Astrocyte (in vitro differentiated cells and primary cell): ENCODE measurements at regions not wholly inside any gene's neighbourhood (a gene's known extent, or its start where the extent isn't known, plus 50 kb on each side); places are given as distances from the start of the nearest gene placed in this dataset.
A peak's percentile ranks its signal among the peaks of the same experiment; 100 is the strongest.

ENCODE experiments used
- DNase-seq: peaks from one replicate; pipeline ENCODE4 v3.0.0-alpha.2; 2010; ENCODE audit warnings: low read depth
- FAIRE-seq: peaks from 2 replicates; lab custom pipeline; 2011; peaks lifted over from hg19 to GRCh38; lab: Jason Lieb, UNC
- H2AFZ ChIP-seq: 2 replicates; pipeline ENCODE4 v1.6.0; 2012; ENCODE audit warnings: low read depth, low read length, inconsistent platforms
- H3K27ac ChIP-seq: 2 replicates; pipeline ENCODE4 v1.5.1; 2011; ENCODE audit warnings: low read depth, low read length, inconsistent platforms
- H3K27me3 ChIP-seq: 2 replicates; pipeline ENCODE4 v1.6.0; 2011; ENCODE audit warnings: low read length, inconsistent platforms; ENCODE audit not compliant: insufficient read depth
- H3K36me3 ChIP-seq: 2 replicates; pipeline ENCODE4 v1.5.1; 2011; ENCODE audit warnings: low read length, inconsistent platforms; ENCODE audit not compliant: insufficient read depth
- H3K4me1 ChIP-seq: 2 replicates; pipeline ENCODE4 v1.5.1; 2011; ENCODE audit warnings: low read length, inconsistent platforms; ENCODE audit not compliant: insufficient read depth
- H3K4me2 ChIP-seq: 2 replicates; pipeline ENCODE4 v1.6.0; 2012; ENCODE audit warnings: low read length, inconsistent platforms
- H3K4me3 ChIP-seq: 2 replicates; pipeline ENCODE4 v1.5.1; 2011; ENCODE audit warnings: low read depth, mild to moderate bottlenecking, low read length, inconsistent platforms; ENCODE audit not compliant: insufficient read depth
- H3K79me2 ChIP-seq: 2 replicates; pipeline ENCODE4 v1.6.0; 2012; ENCODE audit warnings: mild to moderate bottlenecking, low read length, inconsistent platforms; ENCODE audit not compliant: insufficient read depth
- H3K9ac ChIP-seq: 2 replicates; pipeline ENCODE4 v1.6.0; 2012; ENCODE audit warnings: mild to moderate bottlenecking, low read length, inconsistent platforms
- H3K9me3 ChIP-seq: 2 replicates; pipeline ENCODE4 v1.5.1; 2012; ENCODE audit warnings: low read depth, mild to moderate bottlenecking, low read length, inconsistent platforms; ENCODE audit not compliant: insufficient read depth
- H4K20me1 ChIP-seq: 2 replicates; pipeline ENCODE4 v1.6.0; 2012; ENCODE audit warnings: low read length, inconsistent platforms; ENCODE audit not compliant: insufficient read depth
- H3K27ac Mint-ChIP-seq: one replicate; pipeline ENCODE4 v1.8.0; 2021; ENCODE audit warnings: mild to moderate bottlenecking, mixed read lengths; ENCODE audit not compliant: unreplicated experiment
- H3K27me3 Mint-ChIP-seq: one replicate; pipeline ENCODE4 v1.8.0; 2021; ENCODE audit warnings: low read depth, mixed read lengths; ENCODE audit not compliant: unreplicated experiment
- H3K36me3 Mint-ChIP-seq: one replicate; pipeline ENCODE4 v1.8.0; 2021; ENCODE audit warnings: low read depth, mixed read lengths; ENCODE audit not compliant: unreplicated experiment
- H3K4me1 Mint-ChIP-seq: one replicate; pipeline ENCODE4 v1.8.0; 2021; ENCODE audit warnings: low read depth, mixed read lengths; ENCODE audit not compliant: unreplicated experiment
- H3K4me3 Mint-ChIP-seq: one replicate; pipeline ENCODE4 v1.8.0; 2021; ENCODE audit warnings: mild to moderate bottlenecking, moderate library complexity, mixed read lengths; ENCODE audit not compliant: unreplicated experiment
- H3K9me3 Mint-ChIP-seq: one replicate; pipeline ENCODE4 v1.8.0; 2021; ENCODE audit warnings: mild to moderate bottlenecking, mixed read lengths; ENCODE audit not compliant: unreplicated experiment
- CTCF ChIP-seq: IDR thresholded peaks from 2 replicates; pipeline ENCODE4 v1.5.1; 2011; ENCODE audit warnings: low read depth, mild to moderate bottlenecking, inconsistent platforms, low read length, moderate library complexity; ENCODE audit not compliant: insufficient read depth
- EZH2 ChIP-seq: IDR thresholded peaks from 2 replicates; pipeline ENCODE4 v1.6.1; 2012; ENCODE audit warnings: mild to moderate bottlenecking, low read length, inconsistent platforms; ENCODE audit not compliant: insufficient read depth

DNA sequence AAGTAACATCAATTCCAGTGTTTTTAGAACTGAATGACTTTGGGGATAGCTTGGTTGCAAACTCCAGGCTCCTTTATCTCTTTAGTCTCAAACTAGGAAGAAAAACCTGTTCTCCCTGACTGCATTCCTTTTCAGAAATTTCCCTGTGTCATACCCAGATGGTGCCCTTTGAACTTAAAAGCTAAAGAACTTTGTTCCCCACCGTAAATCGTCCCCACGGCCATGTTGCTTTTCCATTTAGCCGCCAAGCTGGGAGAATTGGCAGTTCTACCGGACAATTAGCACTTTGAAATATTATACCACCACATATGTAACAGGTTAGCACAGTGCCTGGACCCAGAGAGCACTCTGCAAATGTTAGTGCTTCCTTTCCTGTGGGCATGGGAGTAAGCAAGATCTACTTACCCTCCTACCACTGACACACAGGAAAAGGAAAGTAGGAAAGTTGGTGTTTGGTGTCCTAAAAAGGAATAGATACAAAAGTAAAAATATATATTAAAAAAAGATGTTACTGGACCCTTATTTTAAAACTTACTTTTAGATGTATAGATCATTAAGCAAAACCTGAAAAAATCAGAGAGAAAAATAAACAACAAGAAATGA, 191.9 kb upstream of the MIR17HG start:
- no peaks in the 10 kb centered on the region for H3K9me3 Mint-ChIP-seq
- no peak overlapping the region for H3K9ac ChIP-seq
- H3K27me3 ChIP-seq: no peaks in the 10 kb centered on the region
- H3K36me3 ChIP-seq: no peaks in the 10 kb centered on the region
- no peak overlapping the region for H3K4me3 Mint-ChIP-seq
- no peak overlapping the region for H3K27ac ChIP-seq
- H3K36me3 Mint-ChIP-seq: no peaks in the 10 kb centered on the region
- H3K4me1 Mint-ChIP-seq: peaks cover 12% of the 10 kb centered on the region
- no peaks in the 10 kb centered on the region for H3K9me3 ChIP-seq
- no peak overlapping the region for H3K4me3 ChIP-seq
- DNase-seq: no peak
- H3K27ac Mint-ChIP-seq: peak overlapping the region; percentile 14
- no peak for FAIRE-seq
- H3K4me1 ChIP-seq: no peaks in the 10 kb centered on the region
- H3K79me2 ChIP-seq: no peaks in the 10 kb centered on the region
- H2AFZ ChIP-seq: no peak overlapping the region
- H3K27me3 Mint-ChIP-seq: no peaks in the 10 kb centered on the region
- no peaks in the 10 kb centered on the region for H4K20me1 ChIP-seq
- H3K4me2 ChIP-seq: no peak overlapping the region
- TF ChIP-seq EZH2 (no peak), CTCF (no peak)

DNA sequence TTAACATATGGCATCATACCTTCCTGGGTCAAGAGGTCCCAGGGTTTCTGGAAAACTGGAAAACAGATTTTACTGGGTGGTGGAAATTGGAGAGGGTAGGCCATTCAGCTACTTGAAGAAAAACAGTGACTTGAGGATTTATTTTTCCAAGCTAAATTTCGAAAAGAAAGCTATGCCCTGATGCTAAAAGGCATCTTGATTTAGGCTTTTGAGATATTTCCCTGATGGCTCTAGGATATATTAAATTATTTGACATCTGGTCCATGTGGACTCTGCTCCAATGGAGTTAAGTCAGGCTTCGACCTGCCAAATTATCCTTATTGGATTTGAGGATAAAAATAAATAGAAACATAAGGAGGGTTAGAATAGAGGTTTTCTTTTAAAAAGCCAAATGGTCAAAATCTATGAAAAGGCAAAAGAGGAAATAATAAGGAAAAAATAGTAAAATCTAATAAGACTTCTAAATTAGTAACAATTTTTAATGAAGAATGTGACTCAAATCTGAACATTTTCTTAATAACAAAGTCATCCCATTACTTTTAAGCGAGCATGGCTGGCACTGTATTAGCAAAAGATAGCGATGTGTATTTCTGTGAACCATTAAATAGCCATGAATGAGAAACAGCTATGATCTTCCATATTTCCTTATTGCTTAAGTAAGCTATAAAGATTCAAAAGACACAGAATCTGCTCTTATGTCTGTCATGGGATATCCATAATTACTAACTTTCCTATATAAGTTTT, 190.0 kb upstream of the MIR17HG start:
- no peak overlapping the region for H3K4me3 Mint-ChIP-seq
- no peaks in the 10 kb centered on the region for H3K9me3 Mint-ChIP-seq
- Histone ChIP-seq H3K4me1 (no peaks in the 10 kb centered on the region), H3K9me3 (no peaks in the 10 kb centered on the region), H3K36me3 (no peaks in the 10 kb centered on the region), H3K9ac (no peak overlapping the region), H3K4me2 (no peak overlapping the region), H3K4me3 (no peak overlapping the region), H3K27ac (no peak overlapping the region), H2AFZ (no peak overlapping the region), H3K27me3 (no peaks in the 10 kb centered on the region), H3K79me2 (no peaks in the 10 kb centered on the region), H4K20me1 (no peaks in the 10 kb centered on the region)
- peaks cover 12% of the 10 kb centered on the region for H3K4me1 Mint-ChIP-seq
- DNase-seq (no peak), FAIRE-seq (no peak)
- TF ChIP-seq EZH2 (no peak), CTCF (no peak)
- H3K27ac Mint-ChIP-seq: no peak overlapping the region
- H3K36me3 Mint-ChIP-seq: no peaks in the 10 kb centered on the region
- H3K27me3 Mint-ChIP-seq: no peaks in the 10 kb centered on the region

DNA sequence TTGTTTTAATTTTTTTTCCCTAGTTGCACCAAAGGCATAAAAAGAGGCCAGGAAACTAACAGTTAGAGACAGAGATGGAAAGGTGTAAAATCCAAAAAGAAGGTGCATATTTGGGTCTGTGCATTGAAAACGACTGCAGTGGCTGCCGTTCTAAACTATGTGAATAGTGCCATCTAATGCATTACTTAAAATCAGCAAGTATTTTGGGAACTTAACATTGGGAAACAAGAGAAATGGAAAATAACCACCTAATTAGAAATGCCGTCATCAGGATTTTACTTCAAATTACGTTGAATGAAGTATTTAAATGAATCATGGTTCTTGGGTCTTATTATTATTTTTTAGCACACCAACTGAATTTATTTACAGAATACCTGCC, 189.5 kb upstream of the MIR17HG start:
- Histone ChIP-seq H3K4me2 (no peak overlapping the region), H3K4me3 (no peak overlapping the region), H3K27me3 (no peaks in the 10 kb centered on the region), H3K4me1 (no peaks in the 10 kb centered on the region), H3K27ac (no peak overlapping the region), H3K79me2 (no peaks in the 10 kb centered on the region), H2AFZ (no peak overlapping the region), H3K9ac (no peak overlapping the region), H3K36me3 (no peaks in the 10 kb centered on the region), H4K20me1 (no peaks in the 10 kb centered on the region), H3K9me3 (no peaks in the 10 kb centered on the region)
- H3K27me3 Mint-ChIP-seq: no peaks in the 10 kb centered on the region
- no peak for FAIRE-seq
- DNase-seq: no peak
- H3K9me3 Mint-ChIP-seq: no peaks in the 10 kb centered on the region
- H3K4me3 Mint-ChIP-seq: no peak overlapping the region
- TF ChIP-seq EZH2 (no peak), CTCF (no peak)
- peaks cover 12% of the 10 kb centered on the region for H3K4me1 Mint-ChIP-seq
- no peaks in the 10 kb centered on the region for H3K36me3 Mint-ChIP-seq
- no peak overlapping the region for H3K27ac Mint-ChIP-seq
